ENCODE measurements at regions not wholly inside any gene's neighbourhood (a gene's known extent, or its start where the extent isn't known, plus 50 kb on each side); places are given as distances from the start of the nearest gene placed in this dataset.
"Not testable (repeated sequence)": the region's sequence is repeated elsewhere in the genome, so short reads cannot be mapped to it uniquely, and the experiment has no call there.

DNA sequence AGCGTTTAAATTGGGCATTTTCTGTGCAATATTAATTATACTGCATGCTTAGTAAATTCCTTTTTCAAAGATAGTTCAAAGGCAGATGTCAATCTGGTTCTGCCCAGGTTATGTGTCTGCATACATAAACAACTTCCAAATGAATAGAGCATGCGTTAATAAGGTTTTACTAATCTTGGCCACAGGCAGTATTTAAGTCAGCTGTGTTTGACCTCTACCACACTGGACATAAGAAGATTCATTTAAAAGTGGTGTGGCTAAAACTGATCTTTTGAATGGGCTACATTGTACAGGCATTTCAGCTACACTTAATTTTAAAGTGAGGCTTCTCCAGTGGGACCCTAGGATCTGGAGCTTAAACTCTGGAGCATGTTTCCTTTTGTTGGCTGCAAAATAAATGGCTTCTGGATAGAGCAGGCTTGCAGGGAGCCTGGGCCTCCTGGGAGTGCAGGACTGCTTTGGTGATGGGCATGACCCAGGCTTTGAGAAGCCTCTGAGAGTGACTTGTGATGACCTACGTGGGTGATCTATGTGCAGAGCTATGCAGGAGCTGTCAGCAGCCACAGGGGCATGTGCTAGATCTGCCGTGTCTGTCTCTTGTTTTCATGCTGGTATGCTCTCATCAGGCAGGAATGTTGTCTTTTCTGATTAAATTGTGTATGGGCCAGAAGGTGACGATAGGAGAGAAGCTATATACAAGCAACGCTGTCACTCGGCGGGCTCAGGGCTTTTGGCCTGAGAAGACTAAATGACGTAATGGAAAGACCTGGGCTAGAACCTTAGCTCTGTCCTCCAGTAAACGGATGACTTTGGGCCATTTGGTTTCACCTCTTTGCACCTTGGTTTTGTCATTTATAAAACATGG lies 331.2 kb downstream of the QKI start:
- DNase-seq, result no peak

DNA sequence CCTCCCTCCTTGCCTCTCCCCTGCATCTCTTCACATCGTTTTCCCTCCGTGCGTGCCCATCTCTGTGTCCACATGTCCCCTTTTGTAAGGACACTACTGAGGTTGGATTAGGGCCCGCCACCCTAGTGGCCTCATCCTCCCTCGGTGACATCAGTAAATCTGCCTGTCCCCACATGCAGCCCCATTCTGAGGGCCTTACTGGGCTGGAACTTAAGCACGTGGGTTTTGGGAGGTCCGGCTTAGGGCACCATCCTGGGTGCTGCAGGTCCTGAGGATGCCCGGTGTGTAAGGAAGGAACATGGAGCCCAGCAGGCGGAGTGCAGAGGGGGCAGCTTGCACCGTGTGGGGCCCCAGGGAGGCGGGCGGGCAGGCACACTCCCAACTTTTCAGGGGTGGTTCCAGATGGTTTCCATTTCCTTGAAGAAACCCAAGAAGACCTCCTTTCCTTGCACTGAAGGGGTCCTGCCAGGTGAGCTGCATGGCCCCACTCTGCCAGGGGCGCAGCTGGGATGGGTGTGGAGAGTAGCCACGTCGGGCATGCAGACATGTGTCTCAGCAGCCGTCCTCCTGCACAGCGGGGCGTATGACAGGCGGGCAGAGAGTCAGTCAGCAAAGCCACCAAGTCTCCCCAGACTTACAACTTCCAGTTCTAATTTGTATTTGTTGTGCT lies 329.9 kb downstream of the QKI start:
- no peak for DNase-seq

DNA sequence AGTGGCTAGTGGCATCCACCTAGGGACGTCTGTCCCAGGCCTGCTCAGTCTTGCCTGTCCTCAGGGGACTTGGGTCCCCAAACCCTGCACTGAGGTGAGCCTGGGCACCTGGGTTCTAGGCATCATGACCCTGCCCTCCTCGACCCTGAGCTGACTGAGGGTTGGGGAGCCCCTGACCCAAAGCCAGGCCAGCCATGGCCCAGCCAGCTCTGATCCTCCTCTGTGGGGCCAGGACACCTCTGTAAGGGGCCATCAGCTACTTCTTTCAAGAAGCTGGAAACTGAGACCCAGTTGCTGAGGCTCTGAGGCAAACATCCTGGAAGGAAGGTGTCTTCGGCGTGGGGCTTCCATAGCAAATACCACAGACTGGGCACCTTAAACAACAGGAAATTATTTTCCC lies 329.3 kb downstream of the QKI start:
- no peak for DNase-seq

DNA sequence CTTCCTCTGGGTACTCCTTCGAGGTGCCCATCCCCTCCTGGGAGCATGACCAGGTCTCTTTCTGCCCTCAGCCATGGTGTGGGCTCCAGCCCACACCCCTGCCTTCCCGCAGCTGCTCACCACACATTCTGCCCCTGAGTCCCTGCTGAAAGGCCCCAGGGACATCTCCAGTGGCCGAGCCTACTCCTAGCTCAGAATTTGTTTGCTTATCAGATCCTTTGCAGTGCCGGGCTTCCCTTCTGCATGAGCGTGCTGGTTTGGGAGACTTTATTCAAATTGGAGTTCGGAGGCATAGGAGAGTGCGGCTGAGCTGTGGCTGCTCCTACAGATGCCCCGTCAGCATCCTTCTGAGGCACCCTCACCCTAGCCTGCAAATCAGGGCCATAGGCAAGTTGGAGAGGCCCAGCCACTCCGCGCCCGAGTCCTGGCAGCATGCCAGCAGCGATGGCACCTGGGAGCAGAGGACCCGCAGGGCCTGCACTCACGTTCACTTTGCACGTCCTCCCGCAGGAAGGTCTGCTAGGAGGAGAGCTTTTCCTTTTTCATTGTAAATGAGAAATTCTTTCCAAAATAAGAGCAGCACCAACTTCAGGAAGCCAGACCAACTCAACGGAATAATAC lies 327.3 kb downstream of the QKI start:
- no peak for DNase-seq

DNA sequence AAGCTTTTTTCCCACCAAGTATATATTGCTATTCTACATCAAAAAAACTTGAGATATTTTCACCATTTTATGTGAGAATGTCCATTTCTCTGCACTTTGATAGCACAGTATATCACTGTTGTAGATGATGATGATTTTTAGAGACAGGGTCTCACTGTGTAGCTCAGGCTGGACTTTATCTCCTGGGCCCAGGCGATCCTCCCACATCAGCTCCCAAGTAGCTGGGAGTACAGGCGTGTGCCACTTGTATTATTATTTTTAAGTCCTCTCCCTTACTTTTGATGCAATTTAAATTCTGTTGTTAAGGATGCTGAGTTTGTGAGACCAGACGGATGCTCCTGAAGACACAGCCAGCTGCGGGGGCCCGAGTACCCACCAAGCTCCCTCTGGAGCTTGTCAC lies 326.8 kb downstream of the QKI start:
- DNase-seq, result no peak

DNA sequence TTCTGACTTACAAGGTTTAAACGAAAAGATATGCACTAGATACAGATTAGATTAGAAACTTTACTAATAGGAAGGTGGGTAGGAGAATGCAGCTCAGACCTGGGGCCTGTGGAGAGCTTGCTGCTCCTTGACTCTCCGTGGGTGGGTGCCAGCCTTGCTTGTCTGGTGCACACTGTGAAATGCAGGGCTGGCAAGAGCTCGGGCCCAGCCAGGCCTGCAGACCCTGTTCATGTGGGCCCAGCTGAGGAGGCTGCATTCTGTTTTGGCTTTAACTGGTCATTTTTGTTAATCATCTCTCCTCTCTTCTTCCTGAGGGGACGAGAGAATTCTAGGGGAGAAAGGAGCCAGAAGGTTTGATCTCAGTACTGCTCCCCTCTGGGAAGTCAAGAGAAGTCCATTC lies 325.4 kb downstream of the QKI start:
- DNase-seq, result no peak

DNA sequence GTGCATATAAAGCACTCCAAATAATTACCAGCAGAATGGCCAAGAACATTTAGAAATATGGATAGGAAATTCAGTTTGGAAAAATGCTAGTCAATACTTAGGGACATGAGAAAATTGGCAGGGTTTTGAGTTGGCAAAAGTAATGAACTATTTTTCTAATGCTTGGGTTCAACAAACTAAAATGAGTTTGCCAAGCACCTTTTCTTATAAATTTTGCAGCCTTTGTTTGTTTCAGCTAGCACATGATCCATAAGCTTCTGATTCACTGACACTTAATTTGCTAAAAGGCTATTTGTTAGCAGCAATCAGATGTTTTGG lies 324.8 kb downstream of the QKI start:
- DNase-seq, result no peak

DNA sequence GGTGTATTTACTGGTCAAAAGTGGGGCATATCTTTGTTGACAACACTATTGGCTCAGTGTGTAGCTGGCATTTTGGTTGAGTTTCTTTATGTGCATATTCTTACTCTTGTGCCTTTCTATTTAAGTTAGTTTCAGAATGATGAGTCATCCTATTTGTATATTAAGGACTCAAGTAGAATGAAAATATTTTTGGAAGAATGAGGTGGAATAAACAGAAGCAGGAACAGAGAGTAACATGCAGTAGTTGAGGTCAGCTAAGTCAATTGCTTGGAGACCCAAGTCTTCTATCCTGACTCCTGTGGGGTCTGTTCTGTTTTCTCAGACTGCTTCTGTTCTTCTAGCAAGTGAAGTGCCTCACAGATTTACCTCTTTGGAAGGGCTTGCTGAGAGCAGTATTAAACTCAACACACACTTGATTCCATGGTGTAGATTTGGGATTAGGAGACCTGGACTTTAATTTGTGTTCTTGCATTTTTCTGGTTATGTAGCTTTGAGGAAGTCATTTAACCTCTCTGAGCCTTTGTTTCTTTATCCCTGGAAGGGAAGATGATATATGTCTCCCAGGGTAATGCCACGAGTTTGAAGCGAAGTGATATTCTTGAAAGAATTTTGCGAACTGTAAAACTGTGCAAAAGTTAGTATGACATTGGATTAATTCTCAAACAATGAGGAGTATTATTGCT lies 324.3 kb downstream of the QKI start:
- DNase-seq, result no peak

DNA sequence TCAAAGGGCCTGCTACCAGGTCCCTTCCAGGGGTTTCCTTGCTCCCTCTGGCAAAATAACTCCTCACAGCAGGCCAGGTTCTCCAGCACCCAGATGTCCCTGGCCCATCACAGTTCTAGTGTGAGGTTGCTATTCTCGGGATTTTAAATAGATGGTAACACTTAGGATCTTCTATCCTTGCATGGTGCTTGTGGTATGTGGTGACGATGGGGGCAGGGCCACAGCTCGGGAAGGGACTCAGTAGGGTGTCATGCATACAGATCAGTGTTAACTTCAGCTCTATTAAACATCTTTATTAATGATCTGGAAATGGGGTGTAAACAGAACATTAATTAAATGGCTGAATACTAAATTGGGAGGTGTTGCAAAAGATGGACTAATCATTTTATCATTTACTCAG lies 323.8 kb downstream of the QKI start:
- no peak for DNase-seq

DNA sequence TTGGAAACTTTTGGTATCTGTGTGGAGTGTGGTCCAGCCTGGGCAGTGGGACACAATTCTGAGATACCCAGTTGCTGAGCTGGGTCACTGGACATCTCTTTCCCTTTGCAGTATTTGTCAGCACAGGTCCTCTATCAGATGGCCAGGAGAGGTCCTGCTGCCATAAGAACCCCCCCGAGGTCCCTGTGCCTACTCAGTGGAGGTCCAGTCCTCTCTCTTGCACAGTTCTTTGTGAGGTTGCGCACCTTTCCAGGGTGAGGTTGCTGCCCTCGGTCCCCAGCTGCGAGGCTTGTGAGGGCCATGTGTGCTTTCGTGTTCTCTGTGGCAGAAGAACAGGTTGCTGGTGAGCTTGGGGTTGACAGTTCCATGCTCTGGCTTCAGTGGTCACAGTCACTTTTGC lies 320.6 kb downstream of the QKI start:
- DNase-seq, result no peak

DNA sequence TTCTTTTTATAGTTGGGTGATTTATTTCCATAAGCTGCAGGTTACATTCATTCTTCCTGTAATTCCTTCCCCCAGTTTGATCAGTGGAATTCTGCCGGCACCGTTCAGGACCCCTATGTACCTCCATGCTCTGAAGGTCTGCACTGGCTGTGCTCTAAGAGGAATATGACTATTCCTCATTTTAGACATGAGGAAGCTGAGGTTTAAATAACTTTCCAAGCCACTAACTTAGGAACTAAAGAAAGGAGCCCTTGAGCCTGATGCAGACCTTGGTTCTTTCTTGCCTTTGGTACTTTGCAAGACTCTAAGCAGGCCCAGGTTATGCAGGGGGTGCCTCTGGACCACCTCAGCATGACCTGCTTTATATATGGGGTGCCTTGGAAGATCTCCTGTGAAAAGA lies 318.5 kb downstream of the QKI start:
- DNase-seq, result no peak

DNA sequence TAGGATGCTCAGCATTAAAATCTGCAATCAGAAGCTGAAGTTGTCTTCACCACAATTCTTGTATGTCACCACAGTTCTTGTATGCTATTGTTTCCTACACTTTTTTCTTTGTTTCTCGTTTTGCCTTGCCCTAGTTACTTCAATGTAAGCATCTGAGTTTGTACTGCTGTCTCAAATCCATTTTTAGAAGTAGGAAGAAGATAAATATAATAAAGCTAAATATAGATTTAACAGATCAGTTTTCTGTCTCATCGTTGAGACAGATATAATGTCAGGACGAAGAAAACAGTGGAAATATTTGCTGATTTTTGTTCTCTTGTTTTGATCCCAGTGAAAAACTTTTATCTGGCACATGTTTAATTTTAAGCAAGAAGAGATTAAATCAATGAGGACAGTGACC lies 318.0 kb downstream of the QKI start:
- no peak for DNase-seq

DNA sequence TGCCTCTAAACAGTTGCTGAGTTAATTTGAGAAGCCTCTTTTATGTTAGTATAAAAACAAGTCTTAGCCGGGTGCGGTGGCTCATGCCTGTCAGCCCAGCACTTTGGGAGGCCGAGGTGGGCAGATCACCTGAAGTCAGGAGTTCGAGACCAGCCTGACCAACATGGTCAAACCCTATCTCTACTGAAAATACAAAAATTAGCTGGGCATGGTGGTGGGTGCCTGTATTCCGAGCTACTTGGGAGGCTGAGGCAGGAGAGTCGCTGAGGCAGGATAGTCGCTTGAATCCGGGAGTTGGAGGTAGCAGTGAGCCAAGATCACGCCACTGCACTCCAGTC lies 317.5 kb downstream of the QKI start:
- not testable (repeated sequence) for DNase-seq

DNA sequence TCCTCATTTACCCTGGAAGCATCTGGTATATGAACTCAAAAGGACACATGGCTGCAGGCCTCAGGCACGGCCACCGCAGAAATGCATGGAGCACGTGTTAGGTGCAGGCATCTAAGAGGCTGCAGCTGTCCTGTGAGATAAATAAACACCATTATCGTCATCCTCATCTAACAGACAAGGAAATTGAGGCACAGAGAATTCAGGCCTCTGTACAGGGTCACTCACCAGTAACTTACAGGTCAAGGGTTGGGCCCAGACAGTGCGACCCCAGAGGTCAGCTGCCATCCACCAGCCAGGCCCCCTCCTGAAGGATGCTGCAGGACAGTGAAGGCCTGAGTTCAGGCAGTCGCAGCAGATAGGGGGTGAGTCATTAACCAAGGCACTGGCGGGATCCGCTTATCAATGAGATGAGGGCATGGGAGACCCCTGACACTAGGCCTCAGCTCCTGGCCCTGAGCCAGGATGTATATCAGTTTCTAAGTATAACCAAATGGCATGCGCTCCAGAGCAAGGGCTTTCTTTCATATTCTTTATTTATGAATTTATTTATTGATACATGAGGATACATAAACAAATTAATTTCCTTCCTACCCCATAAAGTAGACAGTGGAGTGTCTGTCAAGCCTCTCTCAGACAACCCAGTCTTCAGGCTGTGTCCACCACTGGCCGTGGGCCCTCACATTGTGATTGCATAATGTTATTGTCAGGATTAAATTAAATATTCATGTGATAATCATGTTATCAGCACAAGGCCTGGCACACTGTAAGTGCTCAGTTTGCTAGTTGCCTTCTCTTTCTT lies 316.9 kb downstream of the QKI start:
- DNase-seq, result no peak

DNA sequence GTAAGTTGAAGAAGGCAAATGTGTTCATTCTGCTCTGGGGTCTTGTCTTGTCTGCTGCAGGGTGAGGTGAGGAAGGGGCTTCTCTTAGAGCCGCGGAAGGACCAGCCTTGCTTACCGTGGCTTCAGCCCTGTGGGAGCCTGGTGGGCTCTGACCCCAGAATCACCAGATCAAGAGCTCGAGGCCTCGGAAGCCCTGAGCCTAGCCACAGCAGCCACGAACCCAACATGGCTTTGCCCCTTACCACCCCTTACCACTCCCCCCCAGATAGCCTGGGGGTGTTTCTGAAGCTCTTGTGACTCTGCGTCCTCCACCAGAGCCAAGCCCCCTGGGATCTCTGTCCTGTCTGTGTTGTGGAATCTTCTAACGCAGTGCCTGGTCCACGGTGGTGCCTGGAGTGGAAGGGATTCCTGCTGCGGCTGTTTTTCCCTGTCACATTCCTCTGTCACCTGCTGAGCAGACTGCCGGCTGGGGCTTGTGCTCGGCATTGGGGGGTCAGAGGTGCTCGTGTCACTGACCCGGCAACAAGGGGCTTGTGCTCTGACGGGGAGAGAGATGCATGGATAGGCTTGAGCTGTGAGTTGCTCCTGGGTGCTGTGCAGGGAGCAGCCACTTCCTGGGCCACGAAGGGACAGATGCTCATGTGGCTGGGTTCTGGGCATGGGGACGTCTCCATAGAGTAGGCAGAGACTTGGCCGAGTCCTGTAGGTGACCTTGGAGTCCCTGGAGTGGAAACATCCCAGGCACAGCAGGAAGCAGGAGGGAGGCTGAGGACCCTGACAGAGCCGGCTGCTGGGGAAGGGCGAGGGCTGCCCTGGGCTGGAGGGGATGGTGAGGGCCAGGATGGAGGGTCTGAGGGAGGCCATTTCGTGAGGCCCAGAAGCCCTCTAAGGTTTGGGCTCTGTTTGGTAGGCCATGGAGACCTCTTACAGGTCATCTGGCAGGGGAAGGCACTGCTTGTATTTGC lies 316.0 kb downstream of the QKI start:
- DNase-seq, result no peak

DNA sequence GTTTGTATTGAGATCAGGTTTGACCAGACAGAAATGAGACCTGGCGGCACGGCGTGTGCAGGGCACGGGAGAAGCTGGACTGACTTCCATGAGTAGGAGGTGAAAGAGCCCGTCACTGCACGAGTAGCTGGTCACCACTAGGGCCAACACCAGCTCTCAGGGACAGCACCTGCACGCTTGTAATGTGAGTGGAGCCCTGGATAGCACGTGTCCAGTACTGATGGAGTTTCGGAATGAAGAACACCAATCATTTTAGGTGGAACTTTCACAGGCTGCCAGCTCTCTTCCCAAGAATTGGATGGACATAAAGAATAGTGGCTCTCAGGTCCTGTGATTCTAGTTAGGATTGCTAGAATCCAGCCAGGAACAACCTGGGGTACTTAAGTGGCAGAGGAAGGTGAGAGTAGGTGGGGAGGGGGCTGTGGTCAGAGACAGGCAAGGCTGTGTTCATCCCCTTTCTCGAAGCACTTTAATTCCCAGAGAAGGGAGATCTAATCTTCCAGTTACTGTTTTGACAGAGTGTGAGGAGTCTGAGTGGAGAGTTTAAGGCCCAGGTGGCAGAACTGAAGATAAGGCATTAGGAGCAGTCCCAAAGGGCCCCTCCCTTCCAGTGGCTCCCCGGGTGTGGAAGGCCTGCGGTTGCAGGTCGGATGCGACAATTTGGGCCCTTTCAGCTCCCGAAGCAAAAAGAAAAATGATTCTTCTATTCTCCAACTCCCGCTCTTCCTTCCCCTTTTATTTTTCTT lies 314.8 kb downstream of the QKI start:
- DNase-seq, result no peak

DNA sequence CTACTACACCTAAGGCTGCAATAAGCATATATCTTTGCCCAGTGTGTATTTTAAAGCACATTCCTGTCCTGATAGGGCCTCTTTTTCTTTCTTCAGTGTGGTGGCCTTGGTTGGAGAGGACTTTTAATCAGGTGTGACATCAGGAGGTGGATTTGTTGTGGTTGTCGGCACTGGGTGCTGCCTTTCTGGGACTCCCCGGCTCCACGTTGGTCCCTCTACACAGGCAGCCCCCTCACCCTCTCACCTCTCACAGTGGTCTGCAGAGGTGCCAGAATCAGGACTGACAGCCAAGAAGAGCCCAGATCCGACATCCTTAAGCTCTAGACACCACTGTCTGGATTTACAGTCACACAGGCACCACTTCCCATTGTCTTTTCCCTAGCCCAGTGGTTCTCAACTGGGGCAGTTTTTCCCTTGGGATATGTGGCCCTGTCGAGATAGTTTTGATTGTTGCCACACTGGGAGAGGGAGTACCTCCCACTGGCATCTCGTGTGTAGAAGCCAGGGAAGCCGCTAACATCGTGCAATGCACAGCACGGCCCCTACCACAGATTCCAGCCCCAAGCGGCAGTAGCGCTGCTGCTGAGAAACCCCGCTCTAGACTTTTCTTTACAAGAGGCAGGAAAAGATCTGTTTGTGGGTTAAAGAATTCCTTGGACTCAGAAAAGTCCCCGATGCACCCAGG lies 314.1 kb downstream of the QKI start:
- DNase-seq, result no peak

DNA sequence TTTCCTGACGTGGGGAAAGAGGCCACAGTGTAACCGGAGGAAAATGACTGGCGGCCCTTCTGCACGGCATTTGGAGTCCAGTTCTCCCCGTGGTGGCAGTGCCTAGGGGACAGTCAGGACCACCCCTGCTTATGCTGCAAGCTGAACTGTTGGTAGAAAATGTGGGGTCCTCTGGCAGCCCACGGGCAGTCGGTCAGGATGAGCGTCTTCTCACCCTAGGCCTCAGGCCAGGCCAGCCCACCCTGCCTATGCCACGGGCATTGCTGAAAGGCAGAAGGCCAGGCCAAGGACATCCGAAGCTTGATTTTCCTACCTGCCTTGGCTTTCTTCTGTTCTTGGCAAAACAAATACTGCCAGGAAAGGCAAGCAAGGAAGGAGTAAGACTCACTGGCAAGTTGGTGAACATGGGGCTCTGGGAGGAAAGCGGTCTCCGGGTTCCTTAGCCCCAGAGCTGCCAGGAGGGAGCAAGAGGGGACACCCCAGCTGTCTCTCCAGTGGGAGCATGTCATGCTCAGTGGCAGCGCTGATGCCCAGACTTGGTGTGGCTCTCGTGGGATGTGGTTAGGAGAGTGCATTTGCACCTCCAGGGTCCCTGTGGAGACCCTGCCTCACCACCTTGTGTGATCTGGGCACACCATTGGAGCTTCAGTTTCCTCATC lies 311.6 kb downstream of the QKI start:
- DNase-seq, result no peak

DNA sequence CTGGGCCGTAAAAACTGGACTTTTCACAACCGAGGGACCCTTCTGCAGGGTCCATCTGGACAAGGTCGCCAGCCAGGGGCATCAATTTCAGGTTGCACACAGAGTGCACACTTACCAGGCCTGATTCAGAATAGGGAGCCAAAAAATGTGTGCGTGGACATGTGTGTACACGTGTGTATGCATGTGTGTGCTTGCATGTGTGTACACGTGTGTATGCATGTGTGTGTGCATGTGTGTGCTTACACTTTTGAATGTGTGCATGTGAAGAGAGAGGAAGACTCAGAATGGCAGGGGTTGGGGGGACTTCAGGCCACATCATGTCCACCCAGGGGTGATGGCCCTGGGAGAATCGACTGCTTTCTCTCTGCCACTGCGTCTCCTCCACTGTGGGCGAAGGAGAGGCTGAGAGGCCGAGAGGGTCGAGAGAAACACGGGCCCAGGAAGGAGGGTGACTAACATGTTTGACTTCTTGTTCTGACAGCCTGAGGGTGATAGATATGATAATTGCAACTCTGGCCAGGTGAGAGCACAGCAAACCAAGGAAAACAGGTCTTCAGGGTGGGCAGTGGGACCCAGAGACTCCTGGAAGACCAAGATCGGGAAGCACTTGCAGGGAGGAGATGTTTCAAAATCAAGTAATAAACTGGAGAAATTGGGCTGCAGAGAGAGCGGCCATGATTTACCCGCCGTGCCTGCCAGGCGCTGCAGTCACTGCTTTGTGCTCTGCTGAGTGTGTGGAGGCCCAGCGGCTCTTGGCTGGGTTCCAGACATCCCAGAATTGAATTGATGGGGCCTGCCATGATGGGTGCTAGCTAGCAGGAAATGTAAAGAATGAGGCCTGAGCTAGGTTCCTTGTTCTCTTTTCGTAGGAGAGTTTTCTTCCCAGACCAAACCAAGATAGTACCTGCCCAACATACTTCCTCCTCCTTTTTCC lies 310.8 kb downstream of the QKI start:
- DNase-seq, result no peak
